ENCODE measurements at regions not wholly inside any gene's neighbourhood (a gene's known extent, or its start where the extent isn't known, plus 50 kb on each side); places are given as distances from the start of the nearest gene placed in this dataset.
A peak's percentile ranks its signal among the peaks of the same experiment; 100 is the strongest.
"Not testable (repeated sequence)": the region's sequence is repeated elsewhere in the genome, so short reads cannot be mapped to it uniquely, and the experiment has no call there.

- no peak for DNase-seq
These were observed 315.8 kb upstream of the KYNU start for GRCh38 chr2:142561656-142562055.

DNA sequence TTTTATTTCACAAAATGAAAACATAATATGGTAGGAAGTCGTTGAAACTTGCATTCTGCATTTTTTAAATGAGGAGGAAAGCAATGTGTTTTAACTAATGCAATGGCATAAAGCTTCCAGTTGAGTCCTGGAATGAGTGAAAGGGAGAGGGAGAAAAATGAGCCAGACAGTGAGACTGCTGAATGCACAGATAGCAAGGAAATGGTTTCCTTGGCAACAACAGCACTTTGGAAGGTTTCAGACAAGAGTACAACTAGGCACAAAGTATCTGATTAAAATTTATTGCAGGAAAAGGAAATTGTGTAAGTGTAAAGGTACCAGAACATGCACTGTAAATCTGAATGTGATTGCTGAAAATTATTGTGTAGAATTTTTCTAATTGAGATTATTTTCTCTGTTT lies 320.1 kb upstream of the KYNU start:
- no peak for DNase-seq

- not testable (repeated sequence) for DNase-seq
These were observed 331.5 kb upstream of the KYNU start for GRCh38 chr2:142545999-142546398.

GRCh38 chr2:142545036-142545435 lies 332.4 kb upstream of the KYNU start:
- DNase-seq: no peak

DNA sequence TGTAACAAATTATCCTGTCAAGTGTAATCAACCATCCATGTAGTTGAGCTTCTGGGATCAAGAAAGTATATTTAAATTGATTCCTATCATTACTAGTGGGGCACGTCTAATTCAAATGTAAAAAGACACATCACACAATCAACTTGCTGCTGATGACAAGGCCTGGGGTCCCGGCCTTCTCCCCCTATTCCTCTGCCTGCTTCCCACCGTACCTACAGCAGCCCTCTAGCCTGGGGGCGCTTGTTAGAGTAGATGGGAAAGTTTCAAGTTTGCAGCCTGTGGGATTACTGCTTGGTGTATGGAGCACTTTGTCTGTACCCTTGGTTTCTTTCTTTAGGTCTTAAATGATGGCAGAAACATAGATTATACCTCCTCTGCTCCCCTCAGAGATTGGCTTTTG lies 333.3 kb upstream of the KYNU start:
- no peak for DNase-seq

DNA sequence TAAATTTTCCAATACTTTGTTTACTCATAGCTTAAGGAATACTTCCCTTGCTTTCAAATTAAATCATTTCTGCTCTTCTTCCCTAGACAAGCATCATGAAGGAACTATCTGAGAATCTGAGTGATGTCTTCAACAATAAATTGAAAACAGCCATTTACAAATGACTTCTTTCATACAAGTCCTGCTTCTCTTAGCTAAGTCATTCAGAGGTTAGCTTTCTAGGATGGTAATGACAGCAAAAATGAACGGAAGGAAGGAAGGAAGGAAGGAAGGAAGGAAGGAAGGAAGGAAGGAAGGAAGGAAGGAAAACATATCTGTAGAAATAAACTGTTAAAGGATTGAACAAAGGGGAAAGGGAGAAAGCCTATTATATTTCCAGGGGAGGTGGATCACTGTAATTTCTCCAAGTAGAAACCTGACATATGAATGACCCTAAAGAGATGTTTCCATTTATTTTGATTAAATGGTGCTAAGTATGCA lies 335.0 kb upstream of the KYNU start:
- no peak for DNase-seq

DNA sequence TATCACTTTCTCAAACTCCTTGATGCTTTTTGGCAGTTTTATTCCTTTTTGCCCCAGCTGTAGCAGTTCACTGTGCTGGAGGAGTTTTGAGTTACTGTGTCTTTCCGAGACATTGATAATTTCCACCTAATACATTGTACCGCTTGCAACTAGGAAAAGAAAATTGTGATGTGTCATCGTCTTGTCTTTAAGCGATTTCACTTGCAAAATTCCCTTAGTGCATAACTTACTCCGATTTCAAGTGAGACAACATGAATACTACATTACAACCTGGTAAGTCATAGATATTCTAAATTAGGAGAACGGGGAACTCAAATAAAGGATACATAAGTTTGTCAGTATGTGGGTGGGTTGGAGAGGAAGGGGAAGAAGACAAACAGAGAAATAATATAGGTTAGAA lies 340.5 kb upstream of the KYNU start:
- DNase-seq: no peak

DNA sequence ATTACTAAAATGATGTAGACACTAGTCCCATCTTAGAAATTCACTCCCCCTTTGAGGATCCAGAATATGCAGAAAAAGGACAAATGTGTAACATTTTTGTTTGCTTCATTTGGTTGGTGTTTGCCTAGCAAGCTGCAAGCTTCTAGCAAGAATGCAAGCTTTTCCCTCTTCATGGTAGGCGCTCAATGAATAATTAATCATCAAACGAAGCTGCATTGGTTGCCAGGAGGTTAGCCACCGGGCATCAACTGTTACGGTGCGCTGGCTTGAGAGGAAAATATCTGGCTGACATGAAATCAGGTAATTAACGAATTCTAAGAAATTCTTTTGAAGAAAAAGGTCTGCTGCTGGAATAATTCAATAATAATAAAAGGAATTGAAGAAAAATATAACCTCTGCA lies 341.0 kb upstream of the KYNU start:
- DNase-seq: no peak

GRCh38 chr2:142535311-142535710 lies 342.2 kb upstream of the KYNU start:
- no peak for DNase-seq

- no peak for DNase-seq
These were observed 344.3 kb upstream of the KYNU start for GRCh38 chr2:142533177-142533576.

- DNase-seq: no peak
These were observed 346.1 kb upstream of the KYNU start for GRCh38 chr2:142531377-142531776.

GRCh38 chr2:142525720-142526119 lies 351.7 kb upstream of the KYNU start:
- no peak for DNase-seq

DNA sequence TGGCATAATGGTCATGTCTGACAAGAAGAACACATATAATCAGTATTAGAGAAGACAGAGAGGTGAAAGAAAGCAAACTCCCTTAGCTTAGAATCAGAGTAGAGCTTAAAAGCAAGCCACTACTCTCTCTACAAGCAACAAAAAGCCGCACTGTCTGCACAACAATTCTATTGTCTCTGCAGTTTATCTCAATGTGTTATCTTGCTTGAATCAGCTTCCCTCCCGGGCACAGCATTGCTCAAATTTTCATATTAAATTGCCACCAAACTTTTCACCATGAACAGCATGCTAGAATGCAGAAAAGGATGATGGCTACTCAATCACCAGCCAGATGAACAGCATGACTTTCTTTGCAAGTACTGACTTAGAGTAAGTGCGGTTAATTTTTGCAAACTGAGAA lies 356.0 kb upstream of the KYNU start:
- no peak for DNase-seq

DNA sequence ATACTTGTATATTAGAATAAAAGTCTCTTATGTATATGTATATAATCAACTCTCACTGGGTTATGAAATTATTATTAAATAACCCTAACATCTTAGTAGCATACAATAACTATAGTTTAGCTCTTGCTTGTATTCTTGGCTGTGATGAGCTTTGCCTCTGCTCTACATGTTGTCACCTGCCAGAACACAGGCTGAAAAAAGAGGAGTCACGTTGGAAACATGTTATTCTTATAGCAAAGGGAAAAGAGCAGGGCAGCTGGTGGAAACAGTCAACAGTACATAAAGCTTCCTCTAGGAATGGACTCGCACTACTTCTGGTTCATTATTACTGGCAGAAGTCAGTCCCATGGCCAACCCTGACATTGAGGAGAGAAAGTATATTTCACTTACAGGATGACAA lies 362.0 kb upstream of the KYNU start:
- DNase-seq: no peak

DNA sequence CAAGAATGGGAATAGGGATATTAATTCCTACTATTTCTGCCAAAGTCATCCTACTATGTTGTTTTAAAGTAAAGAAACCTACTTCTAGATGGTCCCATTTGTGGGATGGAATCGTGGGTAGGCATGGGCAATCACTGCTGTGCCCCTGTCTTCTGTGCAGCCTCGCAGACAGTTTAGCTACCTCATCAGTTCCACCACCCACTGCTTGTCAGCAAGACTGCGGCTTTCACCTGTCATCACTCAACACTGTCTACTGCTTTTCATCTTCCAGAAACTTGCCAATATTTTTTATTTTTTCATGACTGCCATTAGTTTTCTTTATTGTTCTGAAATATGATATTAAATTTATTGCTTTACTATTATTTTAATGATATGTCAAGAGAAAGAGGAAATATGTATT lies 368.1 kb upstream of the KYNU start:
- DNase-seq: no peak

- DNase-seq: no peak
These were observed 372.7 kb upstream of the KYNU start for GRCh38 chr2:142504754-142505153.

GRCh38 chr2:142502402-142502801 lies 371.6 kb upstream of the LRP1B start:
- peak; percentile 59 for DNase-seq

DNA sequence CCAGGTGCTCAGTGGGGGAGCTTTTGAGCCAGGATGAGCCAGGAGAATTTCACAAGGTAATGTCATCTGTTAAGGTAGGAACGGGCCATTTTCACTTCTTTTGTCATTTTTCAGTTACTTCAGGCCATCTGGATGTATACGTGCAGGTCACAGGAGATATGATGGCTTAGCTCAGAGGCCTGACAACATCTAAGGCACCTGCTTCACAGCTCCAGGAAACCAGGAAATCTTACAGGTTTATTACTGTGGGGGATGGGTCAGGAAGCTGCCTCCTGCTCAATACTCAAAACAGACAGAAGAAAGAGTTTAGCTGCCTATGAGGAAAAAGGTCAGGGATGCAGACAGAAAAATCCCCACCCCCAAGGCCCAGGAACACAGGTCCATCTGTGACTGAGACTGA lies 364.3 kb upstream of the LRP1B start:
- DNase-seq: no peak

DNA sequence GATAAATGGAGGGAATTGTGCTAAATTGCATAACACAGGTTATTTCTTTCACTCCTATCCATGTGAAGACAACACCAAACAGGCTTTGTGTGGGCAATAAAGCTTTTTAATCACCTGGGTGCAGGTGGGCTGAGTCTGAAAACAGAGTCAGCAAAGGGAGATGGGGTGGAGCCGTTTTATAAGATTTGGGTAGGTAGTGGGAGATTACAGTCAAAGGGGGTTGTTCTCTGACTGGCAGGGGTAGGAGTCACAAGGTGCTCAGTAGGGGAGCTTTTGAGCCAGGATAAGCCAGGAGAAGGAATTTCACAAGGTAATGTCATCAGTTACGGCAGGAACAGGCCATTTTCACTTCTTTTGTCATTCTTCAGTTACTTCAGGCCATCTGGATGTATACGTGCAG lies 358.8 kb upstream of the LRP1B start:
- not testable (repeated sequence) for DNase-seq

DNA sequence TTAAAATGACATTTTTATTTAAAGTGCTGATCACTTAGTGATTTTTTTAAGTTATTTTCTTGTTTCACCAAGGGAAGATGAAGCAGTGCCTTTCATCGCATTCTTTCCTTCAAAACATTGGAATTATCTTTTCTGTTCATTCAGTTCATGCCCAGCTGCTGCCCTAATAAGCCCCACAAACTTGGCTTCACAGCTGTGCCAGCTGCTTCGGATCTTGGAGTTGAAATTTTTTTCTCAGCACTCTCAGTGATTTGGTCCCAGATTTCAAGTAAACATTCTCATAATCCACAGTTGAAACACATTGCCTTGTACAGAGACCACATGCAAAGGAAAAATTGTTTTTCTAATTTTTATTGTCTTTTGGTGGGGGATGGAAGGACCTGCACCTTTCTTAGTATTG lies 353.3 kb upstream of the LRP1B start:
- no peak for DNase-seq

- no peak for DNase-seq
These were observed 352.8 kb upstream of the LRP1B start for GRCh38 chr2:142483653-142484052.

- peak; percentile 22 for DNase-seq
These were observed 347.4 kb upstream of the LRP1B start for GRCh38 chr2:142478206-142478605.

- DNase-seq: peak; percentile 32
These were observed 341.6 kb upstream of the LRP1B start for GRCh38 chr2:142472382-142472781.

- peak; percentile 43 for DNase-seq
These were observed 336.5 kb upstream of the LRP1B start for GRCh38 chr2:142467321-142467720.

- DNase-seq: no peak
These were observed 332.2 kb upstream of the LRP1B start for GRCh38 chr2:142463047-142463446.

DNA sequence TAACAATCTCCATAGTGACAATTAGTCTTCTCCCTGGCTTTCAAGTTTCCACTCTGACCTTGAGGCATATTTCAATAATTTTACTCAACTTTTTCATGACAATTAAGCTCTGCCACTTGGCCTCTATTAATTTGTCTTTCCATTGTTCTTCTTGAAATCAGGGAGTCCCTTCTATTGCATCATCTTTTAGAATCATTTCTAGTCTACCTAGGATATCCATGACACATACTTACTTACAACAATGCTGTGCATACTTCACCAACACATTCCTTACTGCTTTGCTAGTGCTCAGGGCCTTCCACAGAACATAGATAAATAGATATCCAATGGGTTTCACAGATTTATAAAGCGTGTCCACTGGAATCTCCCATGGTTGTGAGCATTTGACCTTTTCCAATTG lies 331.5 kb upstream of the LRP1B start:
- no peak for DNase-seq
